GM21381 (cell line): ENCODE measurements at regions not wholly inside any gene's neighbourhood (a gene's known extent, or its start where the extent isn't known, plus 50 kb on each side); places are given as distances from the start of the nearest gene placed in this dataset.
"Not testable (repeated sequence)": the region's sequence is repeated elsewhere in the genome, so short reads cannot be mapped to it uniquely, and the experiment has no call there.

Experiments
- ATAC-seq: cut with Tn5 transposase; IDR thresholded peaks from one replicate; pipeline ENCODE4 v1.9.1; 2021; ENCODE audit warnings: mild to moderate bottlenecking, moderate library complexity; ENCODE audit not compliant: unreplicated experiment

DNA sequence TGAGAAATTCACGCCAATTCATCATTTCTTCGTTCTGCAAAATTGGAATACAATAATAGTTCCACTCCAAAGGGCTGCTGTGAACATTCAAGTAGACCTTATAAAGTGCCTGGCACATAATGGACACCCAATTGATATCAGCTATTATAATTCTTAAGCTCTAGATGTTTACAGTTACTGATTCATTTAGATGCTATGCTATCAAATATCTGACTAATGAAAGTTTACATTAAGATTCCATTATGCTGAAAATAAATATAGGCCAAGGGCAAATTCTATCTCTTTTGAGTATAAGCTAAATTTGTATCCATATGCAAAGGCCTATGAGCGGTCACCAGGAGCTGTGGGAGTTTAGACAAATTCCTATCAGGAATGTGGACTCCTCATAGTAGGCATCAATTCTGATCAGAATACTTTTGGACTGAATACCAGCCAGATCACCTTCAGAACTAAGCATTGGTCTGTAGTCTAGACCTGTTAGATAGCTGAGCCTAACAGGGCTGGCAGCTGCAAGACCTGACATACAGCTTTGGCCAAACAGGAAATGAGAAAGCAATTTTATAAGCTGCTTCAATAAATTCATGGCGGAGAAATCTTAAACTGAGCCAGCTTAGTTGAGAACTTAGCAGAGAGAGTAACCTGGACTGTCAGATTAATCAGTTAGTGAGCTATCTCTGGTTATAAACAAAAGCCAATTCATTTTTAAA is 384.3 kb upstream of the ACTRT1 start:
- no peak for ATAC-seq

DNA sequence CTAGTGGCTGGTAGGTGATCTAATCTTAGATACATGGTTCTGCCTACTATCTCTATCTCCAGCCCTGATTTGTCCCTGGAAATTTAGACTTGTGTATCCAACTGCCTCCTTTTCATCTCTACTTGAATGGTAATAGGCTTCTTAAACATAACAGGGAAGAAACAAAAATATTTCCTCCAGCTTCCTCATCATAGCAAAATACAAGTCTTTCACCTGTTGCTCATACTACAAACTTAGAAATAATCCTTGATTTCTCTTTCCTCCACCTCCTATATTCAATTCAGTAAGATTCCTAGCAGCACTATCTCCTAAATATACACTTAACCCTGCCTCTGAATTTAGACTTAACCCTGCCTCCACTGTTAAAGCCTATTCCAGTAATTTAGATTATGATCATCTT is 373.3 kb upstream of the ACTRT1 start:
- no peak for ATAC-seq

GRCh38 chrX:128408842-128409241 is 356.6 kb upstream of the ACTRT1 start:
- no peak for ATAC-seq

DNA sequence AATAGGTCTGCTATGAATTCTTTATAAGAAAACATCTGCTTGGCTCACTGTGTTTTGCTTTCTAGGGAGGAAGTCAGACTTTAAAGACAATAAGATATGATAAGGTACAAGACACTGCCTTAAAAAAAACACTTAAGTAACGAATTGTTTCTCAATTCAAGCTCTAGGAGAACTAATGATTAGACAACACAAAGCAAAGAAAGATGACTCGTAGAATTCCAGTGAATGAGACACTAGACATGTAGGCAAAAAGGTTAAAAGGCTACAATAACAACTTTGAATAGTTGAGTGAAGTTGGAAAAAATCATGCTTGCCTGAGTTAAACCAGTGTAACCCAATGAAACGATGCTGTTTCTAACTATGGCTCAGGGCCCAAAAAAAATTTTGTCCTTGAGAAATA is 344.4 kb upstream of the ACTRT1 start:
- no peak for ATAC-seq

- ATAC-seq = not testable (repeated sequence)
These were observed 331.6 kb upstream of the ACTRT1 start for GRCh38 chrX:128383846-128384245.

GRCh38 chrX:128365492-128365891 is 313.3 kb upstream of the ACTRT1 start:
- no peak for ATAC-seq

GRCh38 chrX:128335671-128336070 is 283.5 kb upstream of the ACTRT1 start:
- no peak for ATAC-seq

GRCh38 chrX:128334821-128335220 is 282.6 kb upstream of the ACTRT1 start:
- no peak for ATAC-seq

- ATAC-seq = no peak
These were observed 258.7 kb upstream of the ACTRT1 start for GRCh38 chrX:128310912-128311311.

GRCh38 chrX:128309311-128309710 is 257.1 kb upstream of the ACTRT1 start:
- ATAC-seq = no peak

- ATAC-seq = no peak
These were observed 242.0 kb upstream of the ACTRT1 start for GRCh38 chrX:128294198-128294597.

DNA sequence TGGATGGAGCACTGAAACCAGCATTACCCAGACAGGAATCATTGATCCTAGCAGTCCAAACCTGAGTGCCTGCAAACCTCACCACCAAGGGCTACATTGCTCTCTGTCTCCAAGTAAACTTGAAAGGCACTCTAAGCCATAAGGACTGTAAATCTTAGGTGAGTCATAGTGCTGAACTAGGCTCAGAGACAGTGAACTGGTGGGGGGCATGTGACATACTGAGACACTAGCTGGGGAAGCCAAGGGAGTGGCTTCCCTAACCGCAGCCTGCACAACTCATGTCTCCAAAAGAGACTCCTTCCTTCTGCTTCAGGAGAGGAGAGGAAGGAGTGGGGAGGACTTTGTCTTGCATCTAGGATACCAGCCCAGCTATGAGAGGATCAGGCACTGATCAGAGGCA is 235.5 kb upstream of the ACTRT1 start:
- no peak for ATAC-seq

DNA sequence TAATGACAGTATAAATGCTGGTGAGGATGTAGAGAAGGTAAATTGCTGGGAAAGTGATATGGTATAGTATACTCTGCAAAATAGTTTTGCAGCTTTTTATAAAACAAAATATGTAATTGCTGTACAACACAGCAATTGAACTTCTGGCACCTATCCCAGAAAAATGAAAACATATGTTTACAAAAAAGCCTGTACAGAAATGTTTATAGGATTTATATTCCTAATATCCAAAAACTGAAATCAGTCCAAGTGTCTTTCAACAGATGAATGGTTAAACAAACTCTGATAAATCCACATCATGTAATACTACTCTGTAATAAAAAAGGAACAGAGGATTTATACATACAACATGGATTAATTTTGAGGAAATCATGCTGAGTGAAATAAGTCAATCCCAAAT is 198.4 kb upstream of the ACTRT1 start:
- ATAC-seq = no peak

DNA sequence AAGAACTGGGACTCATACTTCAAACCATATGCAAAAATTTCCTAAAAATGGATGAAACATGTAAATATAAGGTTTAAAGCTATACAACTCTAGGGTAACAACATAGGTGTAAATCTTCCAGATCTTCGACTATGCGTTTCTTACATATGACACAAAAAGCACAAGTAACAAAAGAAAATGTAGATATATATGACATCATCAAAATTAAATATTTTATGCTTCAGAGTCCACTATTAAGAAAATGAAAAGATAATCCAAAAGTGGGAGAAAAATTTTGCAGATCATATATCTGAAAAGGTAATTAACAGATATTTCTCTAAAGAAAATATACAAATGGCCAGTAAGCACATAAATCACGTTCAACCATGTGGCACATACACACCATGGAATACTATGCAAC is 164.2 kb upstream of the ACTRT1 start:
- no peak for ATAC-seq

GRCh38 chrX:128165884-128166408 is 113.7 kb upstream of the ACTRT1 start:
- no peak for ATAC-seq

DNA sequence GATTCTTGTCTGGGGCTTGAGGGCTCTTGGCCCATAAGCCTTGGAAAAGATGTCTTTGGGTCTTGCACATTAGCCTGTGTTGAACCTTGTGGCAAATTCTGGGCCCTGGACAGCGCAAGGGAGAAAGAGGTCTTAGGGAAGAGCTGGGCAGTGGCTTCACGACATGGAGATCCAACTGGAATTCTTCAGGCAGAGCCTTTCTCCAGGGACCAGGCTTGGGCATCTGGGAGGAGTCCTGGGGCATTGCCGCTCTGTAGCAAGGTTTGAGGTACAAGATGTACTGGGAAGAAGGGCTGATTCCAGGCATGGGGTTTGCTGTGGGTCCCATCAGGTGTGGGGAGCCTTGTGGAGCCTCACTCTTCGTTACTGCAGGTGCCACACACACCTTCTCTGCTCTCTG is 104.0 kb upstream of the ACTRT1 start:
- no peak for ATAC-seq

- ATAC-seq = no peak
These were observed 90.5 kb upstream of the ACTRT1 start for GRCh38 chrX:128142745-128143144.

DNA sequence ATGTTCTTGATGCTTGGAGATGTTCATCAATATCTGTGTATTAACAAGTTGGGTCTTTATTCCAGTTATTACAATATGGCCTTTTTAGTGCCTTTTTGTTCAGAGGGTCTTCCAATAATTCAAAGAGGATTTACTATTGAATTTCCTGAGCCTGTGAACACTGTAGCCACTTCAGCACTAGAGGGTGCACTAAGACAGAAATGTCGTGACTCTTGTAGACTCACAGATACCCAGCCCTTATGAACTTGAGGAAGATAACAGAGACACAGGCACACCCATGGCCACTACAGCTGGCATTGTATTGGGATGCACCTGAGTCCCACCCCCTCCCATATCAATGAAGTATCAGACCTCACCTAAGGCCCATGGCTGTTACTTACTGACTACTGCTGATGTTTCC is 54.4 kb upstream of the ACTRT1 start:
- no peak for ATAC-seq

DNA sequence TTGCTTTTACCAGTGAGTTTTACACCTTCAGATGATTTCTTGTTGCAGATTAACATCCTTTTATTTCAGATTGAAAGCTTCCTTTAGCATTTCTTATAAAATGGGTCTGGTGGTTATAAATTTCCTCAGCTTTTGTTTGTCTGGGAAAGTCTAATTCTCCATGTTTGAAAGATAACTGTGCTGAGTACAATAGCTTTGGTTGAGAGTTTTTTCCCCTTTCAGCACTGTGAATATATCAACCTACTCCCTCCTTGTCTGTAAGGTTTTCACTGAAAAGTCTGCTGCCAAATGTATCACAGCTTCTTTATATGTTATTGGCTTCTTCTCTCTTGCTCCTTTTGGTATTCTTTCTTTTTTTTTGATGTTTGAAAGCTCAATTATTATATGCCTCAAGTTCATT is 53.5 kb upstream of the ACTRT1 start:
- no peak for ATAC-seq
